B cell (primary cell): ENCODE measurements at regions not wholly inside any gene's neighbourhood (a gene's known extent, or its start where the extent isn't known, plus 50 kb on each side); places are given as distances from the start of the nearest gene placed in this dataset.

Source experiments
- EZH2 ChIP-seq: IDR thresholded peaks from 2 replicates; pipeline ENCODE4 v1.6.1; 2012; ENCODE audit warnings: borderline replicate concordance, low read depth, mild to moderate bottlenecking, moderate library complexity, low read length; ENCODE audit not compliant: insufficient read depth, poor library complexity, severe bottlenecking
- TF ChIP-seq, protein P1 (sequence below): fragments of 200-600 bp; IDR thresholded peaks from one replicate; pipeline ENCODE4 v1.8.0; 2022; ENCODE audit warnings: antibody characterized with exemption, mild to moderate bottlenecking

DNA sequence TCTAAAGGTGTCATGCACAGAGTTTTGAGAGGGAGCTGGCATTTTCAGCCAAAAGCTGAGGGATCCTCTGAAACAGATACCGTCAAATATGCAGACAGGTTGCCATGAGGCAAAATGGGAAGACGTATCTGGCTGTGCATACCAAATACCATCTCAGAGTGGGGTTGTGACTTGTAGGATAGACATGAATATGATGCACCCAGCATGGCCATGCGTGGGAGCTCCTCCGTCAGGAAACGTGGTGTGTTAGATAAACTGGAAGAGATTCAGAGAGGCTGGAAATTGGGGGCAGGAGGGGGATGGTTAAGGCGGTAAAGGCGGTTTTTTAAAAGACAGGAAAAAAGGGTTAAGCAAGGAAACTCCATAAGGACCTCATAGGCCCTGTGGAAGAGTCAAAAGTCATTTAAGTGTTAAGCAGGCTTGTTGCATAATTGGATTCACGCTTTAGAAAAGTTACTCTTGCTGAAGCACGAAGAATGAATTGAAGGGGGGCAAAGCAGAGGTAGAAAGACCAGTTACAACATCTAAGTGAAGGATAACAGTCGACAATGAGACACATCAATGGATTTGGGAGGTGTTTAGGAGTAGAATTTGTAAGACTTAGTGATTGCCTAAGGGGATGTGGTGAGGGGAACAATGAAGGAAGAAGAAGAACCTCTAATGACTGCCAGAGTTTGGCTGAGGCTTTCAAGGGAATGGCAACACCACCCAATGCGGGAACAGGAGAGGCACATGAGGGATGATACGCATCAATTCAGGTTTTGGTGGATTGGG lies 139.6 kb upstream of the CTAGE1 start:
- TF ChIP-seq, protein P1, sequence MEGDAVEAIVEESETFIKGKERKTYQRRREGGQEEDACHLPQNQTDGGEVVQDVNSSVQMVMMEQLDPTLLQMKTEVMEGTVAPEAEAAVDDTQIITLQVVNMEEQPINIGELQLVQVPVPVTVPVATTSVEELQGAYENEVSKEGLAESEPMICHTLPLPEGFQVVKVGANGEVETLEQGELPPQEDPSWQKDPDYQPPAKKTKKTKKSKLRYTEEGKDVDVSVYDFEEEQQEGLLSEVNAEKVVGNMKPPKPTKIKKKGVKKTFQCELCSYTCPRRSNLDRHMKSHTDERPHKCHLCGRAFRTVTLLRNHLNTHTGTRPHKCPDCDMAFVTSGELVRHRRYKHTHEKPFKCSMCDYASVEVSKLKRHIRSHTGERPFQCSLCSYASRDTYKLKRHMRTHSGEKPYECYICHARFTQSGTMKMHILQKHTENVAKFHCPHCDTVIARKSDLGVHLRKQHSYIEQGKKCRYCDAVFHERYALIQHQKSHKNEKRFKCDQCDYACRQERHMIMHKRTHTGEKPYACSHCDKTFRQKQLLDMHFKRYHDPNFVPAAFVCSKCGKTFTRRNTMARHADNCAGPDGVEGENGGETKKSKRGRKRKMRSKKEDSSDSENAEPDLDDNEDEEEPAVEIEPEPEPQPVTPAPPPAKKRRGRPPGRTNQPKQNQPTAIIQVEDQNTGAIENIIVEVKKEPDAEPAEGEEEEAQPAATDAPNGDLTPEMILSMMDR: no peak
- no peak for TF ChIP-seq EZH2
